DMS53 treated with DMSO at 0.1 percent for 48 hours (cell line): ENCODE measurements at regions not wholly inside any gene's neighbourhood (a gene's known extent, or its start where the extent isn't known, plus 50 kb on each side); places are given as distances from the start of the nearest gene placed in this dataset.
"Not testable (repeated sequence)": the region's sequence is repeated elsewhere in the genome, so short reads cannot be mapped to it uniquely, and the experiment has no call there.

Experiments
- DNase-seq: peaks from one replicate; lab custom pipeline; 2025; ENCODE audit not compliant: unreplicated experiment; lab: John Stamatoyannopoulos, UW

GRCh38 chr11:134851503-134852224 lies 439.6 kb upstream of the B3GAT1 start:
- not testable (repeated sequence) for DNase-seq

- DNase-seq: no peak
Observed at GRCh38 chr11:134850566-134850965, 438.5 kb upstream of the B3GAT1 start.

DNA sequence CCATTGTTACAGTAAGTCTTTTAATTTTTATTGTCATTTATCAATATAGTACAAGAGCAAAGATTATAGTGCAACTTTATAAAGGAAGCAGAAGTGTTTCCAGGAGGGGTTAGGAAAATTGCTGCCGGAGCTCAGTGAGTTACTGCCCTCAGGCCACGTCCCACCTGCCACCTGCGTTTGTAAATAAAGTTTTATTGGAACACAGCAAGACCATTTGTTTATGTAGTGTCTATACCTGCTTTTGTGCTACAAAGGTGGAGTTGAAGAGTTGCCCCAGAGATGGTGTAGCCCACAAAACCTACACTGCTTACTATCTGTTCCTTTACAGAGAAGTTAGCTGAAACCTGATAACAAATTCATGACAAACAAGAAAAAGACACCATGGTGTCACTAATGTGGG lies 437.8 kb upstream of the B3GAT1 start:
- no peak for DNase-seq

GRCh38 chr11:134847083-134847715 lies 435.2 kb upstream of the B3GAT1 start:
- DNase-seq: no peak

DNA sequence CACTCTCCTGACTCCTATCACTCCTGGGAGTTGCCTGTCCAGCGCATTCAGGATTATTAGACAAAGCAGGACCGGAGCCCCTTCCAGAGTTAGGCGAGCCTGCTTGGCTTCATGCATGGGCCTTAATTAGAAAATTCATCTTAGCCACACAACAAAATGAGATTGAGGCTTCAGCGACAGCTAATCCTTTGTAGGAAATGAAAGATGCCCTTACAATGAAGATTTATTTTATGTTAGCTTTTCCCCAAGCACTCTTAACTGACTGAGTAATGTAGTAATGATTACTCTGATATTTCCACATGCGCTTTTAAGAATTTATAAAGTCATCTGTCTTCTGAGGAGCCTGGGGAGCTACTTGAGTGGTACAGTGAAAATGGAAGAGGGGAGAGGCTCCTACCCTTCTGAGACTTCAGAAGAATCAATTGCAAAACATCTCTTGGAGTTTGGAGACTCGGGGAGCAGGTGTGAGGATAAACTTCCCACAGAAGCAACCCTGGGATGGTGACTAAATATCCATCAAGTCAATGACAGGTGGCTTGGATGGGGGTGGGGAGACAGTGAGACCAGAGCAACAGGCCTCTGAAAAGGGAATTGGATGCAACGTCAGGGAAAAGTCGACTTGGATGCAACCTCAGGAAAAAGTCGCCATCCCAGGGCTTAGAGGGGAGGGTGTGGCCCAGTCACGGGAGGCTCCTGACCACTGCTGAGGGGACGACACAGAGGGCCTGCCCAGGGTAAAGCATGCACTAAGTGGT lies 434.5 kb upstream of the B3GAT1 start:
- no peak for DNase-seq

- DNase-seq: no peak
Observed at GRCh38 chr11:134845474-134846327, 433.7 kb upstream of the B3GAT1 start.

DNA sequence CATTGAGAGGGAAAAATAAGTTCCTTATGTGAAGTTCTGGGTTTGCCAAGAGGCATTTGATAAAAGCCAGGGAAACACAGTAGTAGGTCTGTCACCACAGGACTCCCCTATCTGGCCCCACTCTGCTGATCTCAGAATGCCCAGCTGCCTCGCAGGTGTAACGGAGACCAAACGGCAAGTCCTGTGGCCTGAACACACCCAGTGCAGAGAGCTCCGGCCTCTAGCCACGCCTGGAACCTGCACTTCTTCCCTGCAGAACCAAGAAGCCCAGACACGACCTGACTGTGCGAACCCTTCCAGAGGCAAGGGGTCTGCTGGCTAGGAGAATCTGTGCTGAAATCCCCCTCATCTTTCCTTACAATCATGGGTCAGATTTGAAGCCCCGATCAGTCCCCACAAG lies 432.8 kb upstream of the B3GAT1 start:
- DNase-seq: no peak

DNA sequence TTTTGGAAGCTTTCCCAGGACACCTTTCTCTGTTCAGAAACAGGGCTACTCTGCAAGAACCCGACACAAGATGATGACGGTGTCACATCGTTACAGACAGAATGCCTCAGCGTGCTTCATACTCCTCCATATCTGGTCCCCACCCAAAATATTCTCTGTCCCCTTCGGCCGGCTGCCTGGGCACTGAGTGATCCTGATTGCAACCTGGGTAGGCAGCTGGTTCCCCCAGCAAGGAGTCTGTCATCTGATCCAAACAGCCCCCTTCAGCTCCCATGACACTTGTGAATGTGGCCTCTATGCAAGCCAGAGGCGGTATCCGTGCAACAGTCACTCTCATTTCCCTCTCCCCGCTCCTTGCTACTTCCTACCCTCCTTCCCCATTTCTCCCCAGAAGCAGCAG lies 431.7 kb upstream of the B3GAT1 start:
- no peak for DNase-seq

DNA sequence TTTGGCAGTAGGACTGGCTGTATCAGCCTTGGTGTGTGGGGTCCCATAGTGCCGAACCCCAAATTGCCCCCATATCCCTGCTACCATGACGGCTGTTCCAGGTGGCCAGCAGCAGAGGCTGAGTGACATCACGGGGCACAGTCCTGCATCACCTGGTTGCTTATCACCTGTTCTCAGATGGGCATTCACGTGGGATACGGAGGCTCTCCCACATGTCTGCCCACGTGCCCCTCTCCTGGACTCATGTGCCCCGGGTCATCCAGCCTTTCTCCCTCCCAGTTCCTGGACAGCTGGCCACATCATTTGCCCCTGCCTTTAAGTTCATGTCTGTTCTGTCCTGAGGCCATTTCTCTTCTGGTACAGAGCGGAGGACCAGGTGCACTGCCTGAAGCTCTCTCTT lies 431.0 kb upstream of the B3GAT1 start:
- no peak for DNase-seq

- no peak for DNase-seq
Observed at GRCh38 chr11:134841972-134842371, 429.9 kb upstream of the B3GAT1 start.

DNA sequence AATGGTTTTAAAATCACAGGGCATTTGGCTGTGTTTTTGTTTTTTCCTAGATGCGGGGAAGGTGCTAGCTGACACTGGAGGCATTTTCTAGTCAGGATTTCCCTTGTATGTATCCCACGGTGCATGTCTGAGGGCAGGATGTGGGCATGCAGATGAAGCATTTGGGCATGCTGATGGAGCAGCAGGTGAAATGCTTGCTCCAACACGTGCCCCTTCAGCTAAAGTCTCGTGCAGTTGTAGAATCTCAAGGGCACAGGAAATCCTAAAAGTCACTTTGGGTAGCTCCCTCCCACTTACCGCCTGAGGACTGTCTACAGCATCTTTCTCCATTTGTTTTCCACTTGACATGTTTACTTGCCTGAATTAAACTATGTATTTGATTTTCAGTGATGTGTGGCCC lies 429.4 kb upstream of the B3GAT1 start:
- DNase-seq: peak; percentile 31

DNA sequence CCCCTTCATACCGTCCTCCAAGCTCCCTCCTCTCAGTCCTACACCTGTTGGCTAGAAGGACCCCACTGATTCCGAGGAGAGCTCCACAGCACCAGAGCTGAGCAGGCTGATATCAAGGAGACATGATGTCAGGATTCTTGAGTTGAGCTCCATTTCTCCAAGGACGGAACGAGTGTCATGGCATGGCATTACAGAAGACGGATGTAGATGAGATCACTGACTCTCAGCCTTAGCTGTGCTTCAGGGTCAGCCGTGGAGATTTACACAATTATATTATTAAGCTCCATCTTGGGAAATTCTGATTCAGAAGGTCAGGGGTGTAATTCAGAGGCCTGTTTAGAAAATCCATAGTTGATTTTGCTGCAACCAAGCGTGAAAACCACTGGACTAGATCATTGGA lies 428.9 kb upstream of the B3GAT1 start:
- no peak for DNase-seq

DNA sequence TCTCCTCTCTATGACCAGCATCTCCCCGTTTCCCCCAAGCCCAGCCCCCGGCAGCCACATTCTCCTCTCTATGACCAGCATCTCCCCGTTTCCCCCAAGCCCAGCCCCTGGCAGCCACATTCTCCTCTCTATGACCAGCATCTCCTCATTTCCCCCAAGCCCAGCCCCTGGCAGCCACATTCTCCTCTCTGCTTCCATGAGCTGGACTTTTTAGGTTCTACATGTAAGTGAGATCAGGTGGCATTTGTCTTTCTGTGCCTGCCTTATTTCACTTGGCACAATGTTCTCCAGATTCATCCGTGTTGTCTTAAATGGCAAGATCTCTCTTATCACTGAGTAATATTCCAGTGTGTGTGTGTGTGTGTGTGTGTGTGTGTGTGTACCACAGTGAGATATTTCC lies 428.1 kb upstream of the B3GAT1 start:
- not testable (repeated sequence) for DNase-seq

DNA sequence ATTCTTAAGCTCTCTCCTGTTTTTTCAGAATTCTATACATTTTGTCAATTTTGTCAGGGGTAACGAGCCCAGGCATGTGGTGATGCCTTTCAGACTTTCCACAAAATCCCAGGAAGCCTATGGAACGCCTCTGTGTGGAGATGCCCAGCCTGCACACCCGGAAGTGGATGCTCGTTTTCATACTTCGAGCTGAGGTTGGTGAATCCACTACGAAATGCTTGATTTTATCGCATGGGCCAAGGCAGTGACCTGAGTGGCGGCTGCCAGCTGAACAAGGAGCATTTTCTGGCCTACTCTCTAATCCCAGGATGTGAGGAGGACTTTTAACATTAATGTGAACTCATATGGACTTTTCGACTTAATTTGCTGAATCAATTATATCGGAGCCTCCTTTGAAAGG lies 426.7 kb upstream of the B3GAT1 start:
- no peak for DNase-seq

DNA sequence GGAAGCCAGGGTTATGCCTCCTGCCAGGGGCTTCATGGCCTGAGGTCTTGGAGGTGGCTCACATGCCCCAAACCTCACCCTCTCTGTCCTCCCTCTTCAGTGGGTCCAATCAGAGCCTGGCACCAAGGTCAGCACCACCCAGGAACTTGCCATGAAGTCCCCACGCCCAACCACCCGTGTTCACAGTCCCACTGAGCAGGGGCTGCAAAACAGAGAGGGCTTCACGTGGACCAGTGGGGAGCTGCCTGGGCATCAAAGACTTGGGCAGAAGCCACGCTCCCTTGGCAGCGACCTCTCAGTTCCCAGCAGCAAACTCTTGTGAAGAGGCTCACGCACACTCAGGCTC lies 425.8 kb upstream of the B3GAT1 start:
- no peak for DNase-seq

GRCh38 chr11:134837166-134837886 lies 425.3 kb upstream of the B3GAT1 start:
- DNase-seq: no peak

GRCh38 chr11:134836561-134836960 lies 424.5 kb upstream of the B3GAT1 start:
- DNase-seq: no peak

DNA sequence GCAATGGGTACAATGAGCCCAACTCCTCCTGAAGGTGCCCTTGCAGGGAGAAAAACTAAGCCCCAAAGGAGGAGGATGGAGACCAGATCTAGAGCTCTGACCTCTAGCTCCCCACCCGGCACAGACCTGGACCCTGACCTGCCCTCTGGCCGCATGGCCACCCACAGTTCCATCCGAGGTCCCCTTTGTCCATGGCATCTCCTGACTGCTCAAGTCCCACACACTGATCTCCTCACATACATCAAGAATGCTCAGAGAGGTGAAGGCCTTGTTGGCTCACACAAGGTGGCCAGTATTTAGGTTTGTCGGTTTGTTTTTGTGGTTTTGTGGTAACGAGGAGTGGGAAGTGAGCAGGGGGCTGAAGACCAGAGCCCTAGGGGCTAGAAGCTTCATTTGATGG lies 423.5 kb upstream of the B3GAT1 start:
- no peak for DNase-seq

- no peak for DNase-seq
Observed at GRCh38 chr11:134830312-134830711, 418.3 kb upstream of the B3GAT1 start.

GRCh38 chr11:134823970-134824369 lies 411.9 kb upstream of the B3GAT1 start:
- no peak for DNase-seq

DNA sequence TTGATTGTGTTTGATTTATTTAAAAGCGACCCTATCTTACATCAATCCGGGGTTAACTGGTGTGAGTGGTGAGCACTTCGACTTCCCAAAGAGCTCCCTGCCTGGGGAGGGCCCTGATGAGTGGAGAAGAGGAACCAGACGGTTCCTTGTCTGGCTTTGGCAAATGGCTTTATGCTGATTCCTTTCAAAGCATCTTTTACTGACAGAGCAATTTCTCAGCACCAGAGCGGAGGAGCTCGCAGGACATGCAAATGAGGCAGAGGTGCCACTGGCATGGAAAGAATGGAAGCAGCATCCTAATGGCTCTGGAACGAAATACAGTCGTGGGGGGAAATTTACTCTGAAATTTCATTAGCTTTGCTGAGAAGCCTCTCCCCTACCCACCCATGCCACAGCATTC lies 410.9 kb upstream of the B3GAT1 start:
- DNase-seq: no peak
